NK-92 treated with Interleukin-12 subunit alpha and Interleukin-12 subunit beta, amount 100 ng/mL, for 24 hours (cell line): ENCODE measurements at regions not wholly inside any gene's neighbourhood (a gene's known extent, or its start where the extent isn't known, plus 50 kb on each side); places are given as distances from the start of the nearest gene placed in this dataset.

ENCODE experiments used
- DNase-seq: peaks from one replicate; lab custom pipeline; 2025; lab: John Stamatoyannopoulos, UW

- DNase-seq: no peak
These were observed 151.7 kb downstream of the NUAK1 start for GRCh38 chr12:105986779-105987684.

GRCh38 chr12:105987685-105988035, 151.1 kb downstream of the NUAK1 start:
- DNase-seq: no peak

GRCh38 chr12:105992849-105993740, 145.7 kb downstream of the NUAK1 start:
- no peak for DNase-seq

- no peak for DNase-seq
These were observed 144.8 kb downstream of the NUAK1 start for GRCh38 chr12:105993766-105994555.

GRCh38 chr12:105995961-105996431, 142.8 kb downstream of the NUAK1 start:
- no peak for DNase-seq

GRCh38 chr12:105998561-105998960, 140.2 kb downstream of the NUAK1 start:
- DNase-seq: no peak

GRCh38 chr12:106000382-106001104, 138.2 kb downstream of the NUAK1 start:
- no peak for DNase-seq

- no peak for DNase-seq
These were observed 137.5 kb downstream of the NUAK1 start for GRCh38 chr12:106001105-106001836.

- DNase-seq: no peak
These were observed 136.9 kb downstream of the NUAK1 start for GRCh38 chr12:106001837-106002218.

GRCh38 chr12:106003297-106003696, 135.5 kb downstream of the NUAK1 start:
- DNase-seq: no peak

GRCh38 chr12:106004289-106004688, 134.5 kb downstream of the NUAK1 start:
- no peak for DNase-seq

GRCh38 chr12:106006382-106006781, 132.4 kb downstream of the NUAK1 start:
- no peak for DNase-seq

GRCh38 chr12:106006940-106007339, 131.8 kb downstream of the NUAK1 start:
- DNase-seq: no peak

- DNase-seq: no peak
These were observed 128.0 kb downstream of the NUAK1 start for GRCh38 chr12:106010741-106011140.
